ENCODE measurements at regions not wholly inside any gene's neighbourhood (a gene's known extent, or its start where the extent isn't known, plus 50 kb on each side); places are given as distances from the start of the nearest gene placed in this dataset.

GRCh38 chr1:163664671-163665335 is 343.0 kb downstream of the NUF2 start:
- no peak for DNase-seq

GRCh38 chr1:163668472-163668871 is 346.7 kb downstream of the NUF2 start:
- DNase-seq = no peak

GRCh38 chr1:163670989-163671757 is 349.4 kb downstream of the NUF2 start:
- no peak for DNase-seq

- no peak for DNase-seq
Observed at GRCh38 chr1:163672976-163673758, 351.4 kb downstream of the NUF2 start.

- no peak for DNase-seq
Observed at GRCh38 chr1:163673759-163674151, 352.0 kb downstream of the NUF2 start.

- DNase-seq = no peak
Observed at GRCh38 chr1:163674236-163674635, 352.5 kb downstream of the NUF2 start.

GRCh38 chr1:163684785-163685184 is 363.0 kb downstream of the NUF2 start:
- DNase-seq = no peak

GRCh38 chr1:163692266-163692665 is 370.5 kb downstream of the NUF2 start:
- DNase-seq = no peak

GRCh38 chr1:163697137-163697536 is 375.4 kb downstream of the NUF2 start:
- DNase-seq = no peak

GRCh38 chr1:163701783-163702374 is 380.1 kb downstream of the NUF2 start:
- DNase-seq = no peak

- no peak for DNase-seq
Observed at GRCh38 chr1:163703794-163704193, 382.0 kb downstream of the NUF2 start.

GRCh38 chr1:163706915-163707314 is 385.2 kb downstream of the NUF2 start:
- no peak for DNase-seq

- no peak for DNase-seq
Observed at GRCh38 chr1:163709636-163710035, 387.9 kb downstream of the NUF2 start.

- DNase-seq = no peak
Observed at GRCh38 chr1:163712321-163712720, 390.6 kb downstream of the NUF2 start.

GRCh38 chr1:163720294-163720693 is 398.5 kb downstream of the NUF2 start:
- DNase-seq = no peak

- DNase-seq = no peak
Observed at GRCh38 chr1:163725551-163725950, 403.8 kb downstream of the NUF2 start.

- DNase-seq = no peak
Observed at GRCh38 chr1:163730411-163730821, 408.7 kb downstream of the NUF2 start.

GRCh38 chr1:163737261-163737660 is 415.5 kb downstream of the NUF2 start:
- no peak for DNase-seq

GRCh38 chr1:163744301-163744887 is 422.6 kb downstream of the NUF2 start:
- no peak for DNase-seq

GRCh38 chr1:163745204-163745603 is 423.4 kb downstream of the NUF2 start:
- no peak for DNase-seq

- DNase-seq = no peak
Observed at GRCh38 chr1:163747261-163747660, 425.5 kb downstream of the NUF2 start.

GRCh38 chr1:163747855-163748254 is 426.1 kb downstream of the NUF2 start:
- no peak for DNase-seq

Measured in NCI-H1436 (cell line).